T-helper 17 cell (primary cell): ENCODE measurements at regions not wholly inside any gene's neighbourhood (a gene's known extent, or its start where the extent isn't known, plus 50 kb on each side); places are given as distances from the start of the nearest gene placed in this dataset.

Experiments
- ATAC-seq: fragments of 150-1000 bp; cut with Tn5 transposase; 2 replicates; pipeline ENCODE4 v1.10.0; 2021; ENCODE audit warnings: mild to moderate bottlenecking, moderate library complexity
- DNase-seq, 3 donors: peaks; one replicate each; pipeline versions ENCODE4 v3.0.0 to v3.0.0-alpha.2; 2020 to 2021
- H3K9me3 ChIP-seq: one replicate; pipeline ENCODE4 v1.7.0; 2013; ENCODE audit warnings: low read length, mild to moderate bottlenecking; ENCODE audit not compliant: control insufficient read depth, poor library complexity, severe bottlenecking
- H3K27ac Mint-ChIP-seq: one replicate; pipeline ENCODE4 v1.8.0; 2022; ENCODE audit warnings: mild to moderate bottlenecking, moderate library complexity, mixed read lengths
- H3K27me3 Mint-ChIP-seq: one replicate; pipeline ENCODE4 v1.8.0; 2022; ENCODE audit warnings: mixed read lengths
- H3K36me3 Mint-ChIP-seq: one replicate; pipeline ENCODE4 v1.8.0; 2022; ENCODE audit warnings: low read depth, mixed read lengths
- H3K4me1 Mint-ChIP-seq: one replicate; pipeline ENCODE4 v1.8.0; 2022; ENCODE audit warnings: mild to moderate bottlenecking, mixed read lengths
- H3K4me3 Mint-ChIP-seq: one replicate; pipeline ENCODE4 v1.8.0; 2022; ENCODE audit warnings: mild to moderate bottlenecking, moderate library complexity, mixed read lengths

GRCh38 chr3:130621824-130622223 lies 104.8 kb downstream of the COL6A6 start:
- no peak overlapping the region for H3K27ac Mint-ChIP-seq

DNA sequence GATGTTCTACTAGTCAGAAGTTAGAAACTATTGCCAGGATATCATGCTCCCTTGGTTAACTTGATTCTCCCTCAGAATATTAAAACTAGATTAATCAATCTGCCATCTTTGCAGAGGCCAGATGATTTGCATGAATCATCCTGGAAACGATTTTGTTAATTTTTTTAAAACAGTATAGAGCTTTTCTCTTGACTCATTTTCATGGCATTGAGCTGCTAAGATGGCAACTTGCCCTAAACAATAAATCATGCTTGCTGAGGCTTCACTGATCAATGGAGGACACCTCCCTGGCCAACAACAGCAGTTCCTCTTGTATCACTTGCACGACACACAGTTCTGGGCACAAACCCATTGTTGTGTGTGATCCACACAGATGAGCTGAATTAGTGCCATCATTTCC lies 109.1 kb downstream of the COL6A6 start:
- ATAC-seq (no peak), DNase-seq (no peak)
- Mint-ChIP-seq H3K27me3 (peaks cover 19% of the 10 kb centered on the region), H3K27ac (no peak overlapping the region), H3K4me1 (no peaks in the 10 kb centered on the region), H3K4me3 (no peak overlapping the region), H3K36me3 (no peaks in the 10 kb centered on the region)
- no peaks in the 10 kb centered on the region for H3K9me3 ChIP-seq

More at GRCh38 chr3:130621824-130622223, 104.8 kb downstream of the COL6A6 start:
- ATAC-seq (no peak), DNase-seq (no peak)
- H3K9me3 ChIP-seq, result no peaks in the 10 kb centered on the region
- Mint-ChIP-seq H3K27me3 (peaks cover 11% of the 10 kb centered on the region), H3K4me3 (no peak overlapping the region), H3K4me1 (no peaks in the 10 kb centered on the region), H3K36me3 (no peaks in the 10 kb centered on the region)

DNA sequence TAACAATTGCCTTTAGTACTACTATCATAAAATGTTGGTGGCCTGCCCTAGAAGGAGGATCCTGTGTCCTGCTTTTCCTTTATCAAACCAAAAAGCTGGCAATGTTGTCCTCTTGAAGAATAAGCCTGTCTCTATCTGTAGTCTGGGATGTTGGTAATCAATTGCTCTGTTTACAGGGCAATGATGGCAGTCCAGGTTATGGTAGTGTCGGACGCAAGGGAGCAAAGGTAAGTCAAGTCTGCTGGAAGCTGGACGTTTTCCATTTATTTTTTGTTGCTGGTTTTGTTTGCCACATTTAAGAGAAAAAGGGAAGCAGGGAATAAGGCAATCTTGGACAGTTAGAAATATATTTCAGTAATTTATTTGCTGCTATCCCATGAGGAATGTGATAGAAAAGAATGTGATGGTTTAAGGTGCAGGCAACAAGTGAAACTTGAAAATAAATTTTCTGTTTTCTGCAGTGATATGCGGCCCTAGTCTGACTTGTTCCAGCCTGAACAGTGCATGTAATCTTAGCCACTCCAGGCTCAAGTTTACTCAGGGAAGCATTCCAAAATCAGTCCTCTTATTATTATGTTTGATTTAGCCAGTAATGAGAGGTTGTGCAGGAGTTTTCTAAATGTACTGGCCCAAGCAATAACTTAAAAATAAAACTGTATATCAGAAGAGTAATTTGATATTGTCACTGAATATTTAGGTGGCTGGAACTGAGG lies 110.3 kb downstream of the COL6A6 start:
- Mint-ChIP-seq H3K36me3 (no peaks in the 10 kb centered on the region), H3K27ac (no peak overlapping the region), H3K27me3 (peaks cover 19% of the 10 kb centered on the region), H3K4me1 (no peaks in the 10 kb centered on the region), H3K4me3 (no peak overlapping the region)
- ATAC-seq (no peak), DNase-seq (no peak)
- H3K9me3 ChIP-seq, result no peaks in the 10 kb centered on the region

DNA sequence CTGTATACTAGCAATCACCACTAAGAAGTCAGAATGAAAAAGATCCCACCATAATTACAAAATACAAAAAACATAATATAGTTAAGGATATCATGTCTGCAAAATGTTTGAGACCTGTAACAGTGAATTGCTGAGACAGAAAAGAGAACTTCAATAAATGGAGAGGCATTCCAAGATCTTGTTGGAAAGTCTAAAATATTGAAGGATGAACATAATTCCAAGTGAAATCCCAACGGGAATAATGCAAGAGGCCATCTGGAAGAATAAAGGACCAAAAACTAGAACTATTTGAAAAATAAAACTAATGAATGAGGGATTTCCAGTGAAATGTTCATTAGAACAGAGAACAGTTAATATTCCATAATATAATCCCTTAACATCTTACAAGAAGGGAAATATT lies 110.9 kb downstream of the COL6A6 start:
- no peak for DNase-seq
- no peak overlapping the region for H3K4me3 Mint-ChIP-seq
- H3K27me3 Mint-ChIP-seq, result peaks cover 19% of the 10 kb centered on the region
- no peaks in the 10 kb centered on the region for H3K4me1 Mint-ChIP-seq
- ATAC-seq, result no peak
- no peaks in the 10 kb centered on the region for H3K9me3 ChIP-seq
- no peak overlapping the region for H3K27ac Mint-ChIP-seq
- H3K36me3 Mint-ChIP-seq, result no peaks in the 10 kb centered on the region
